ENCODE measurements at regions not wholly inside any gene's neighbourhood (a gene's known extent, or its start where the extent isn't known, plus 50 kb on each side); places are given as distances from the start of the nearest gene placed in this dataset.
A peak's percentile ranks its signal among the peaks of the same experiment; 100 is the strongest.

GRCh38 chr17:34832376-34832775 is 128.9 kb downstream of the CCT6B start:
- TF ChIP-seq CTCF (conservative IDR thresholded peaks at IDR 0.05; ENCODE audit: control insufficient read depth, insufficient read depth, low read depth, low read length), result no peak
- no peak for DNase-seq (ENCODE audit: low read depth)
- H3K4me3 ChIP-seq (ENCODE audit: control insufficient read depth, low read depth, low read length), result no peak overlapping the region

GRCh38 chr17:34827008-34827407 is 134.3 kb downstream of the CCT6B start:
- no peak for TF ChIP-seq CTCF (conservative IDR thresholded peaks at IDR 0.05; ENCODE audit: control insufficient read depth, insufficient read depth, low read depth, low read length)
- H3K4me3 ChIP-seq (ENCODE audit: control insufficient read depth, low read depth, low read length), result no peak overlapping the region
- DNase-seq (ENCODE audit: low read depth), result no peak

GRCh38 chr17:34826332-34826731 is 134.9 kb downstream of the CCT6B start:
- peak; percentile 9 for DNase-seq (ENCODE audit: low read depth)
- no peak for TF ChIP-seq CTCF (conservative IDR thresholded peaks at IDR 0.05; ENCODE audit: control insufficient read depth, insufficient read depth, low read depth, low read length)
- H3K4me3 ChIP-seq (ENCODE audit: control insufficient read depth, low read depth, low read length), result no peak overlapping the region

- no peak for TF ChIP-seq CTCF (conservative IDR thresholded peaks at IDR 0.05; ENCODE audit: control insufficient read depth, insufficient read depth, low read depth, low read length)
- DNase-seq (ENCODE audit: low read depth), result no peak
- H3K4me3 ChIP-seq (ENCODE audit: control insufficient read depth, low read depth, low read length), result no peak overlapping the region
Measured at GRCh38 chr17:34825884-34826283, 135.4 kb downstream of the CCT6B start.

- DNase-seq (ENCODE audit: low read depth), result no peak
- no peak for TF ChIP-seq CTCF (conservative IDR thresholded peaks at IDR 0.05; ENCODE audit: control insufficient read depth, insufficient read depth, low read depth, low read length)
- H3K4me3 ChIP-seq (ENCODE audit: control insufficient read depth, low read depth, low read length), result no peak overlapping the region
Measured at GRCh38 chr17:34825102-34825501, 136.2 kb downstream of the CCT6B start.

GRCh38 chr17:34823023-34823422 is 138.2 kb downstream of the CCT6B start:
- no peak for TF ChIP-seq CTCF (conservative IDR thresholded peaks at IDR 0.05; ENCODE audit: control insufficient read depth, insufficient read depth, low read depth, low read length)

More at GRCh38 chr17:34823023-34823422, 138.2 kb downstream of the CCT6B start:
- no peak for DNase-seq (ENCODE audit: low read depth)
- H3K4me3 ChIP-seq (ENCODE audit: control insufficient read depth, low read depth, low read length), result no peak overlapping the region

All from fibroblast of mammary gland (primary cell).